Inflammatory macrophage treated with lipopolysaccharide for 1 hour (primary cell): ENCODE measurements at regions not wholly inside any gene's neighbourhood (a gene's known extent, or its start where the extent isn't known, plus 50 kb on each side); places are given as distances from the start of the nearest gene placed in this dataset.
"Not testable (repeated sequence)": the region's sequence is repeated elsewhere in the genome, so short reads cannot be mapped to it uniquely, and the experiment has no call there.

ENCODE experiments used
- DNase-seq, 2 donors: peaks; one replicate each; pipeline ENCODE4 v3.0.0-alpha.2; 2020 to 2022

DNA sequence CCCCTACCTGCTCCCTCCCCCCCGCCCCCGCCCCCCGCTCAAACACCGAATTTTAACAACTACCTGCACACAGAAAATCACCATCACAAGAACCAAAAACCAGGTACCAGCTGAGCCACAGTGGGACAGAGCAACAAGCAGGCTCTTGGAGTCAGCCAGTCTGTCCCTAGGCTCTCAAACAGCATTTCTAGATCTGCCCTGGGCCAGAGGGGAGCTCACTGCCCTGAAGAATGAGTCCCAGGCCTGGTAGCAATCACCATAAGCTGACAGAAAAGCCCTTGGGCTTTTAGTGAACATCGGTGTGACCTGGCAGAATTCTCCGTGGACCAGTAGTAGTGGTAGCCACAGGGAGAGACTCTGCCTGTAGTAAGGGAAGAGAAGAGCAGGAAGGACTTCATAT lies 58.3 kb downstream of the C11orf87 start:
- no peak for DNase-seq

DNA sequence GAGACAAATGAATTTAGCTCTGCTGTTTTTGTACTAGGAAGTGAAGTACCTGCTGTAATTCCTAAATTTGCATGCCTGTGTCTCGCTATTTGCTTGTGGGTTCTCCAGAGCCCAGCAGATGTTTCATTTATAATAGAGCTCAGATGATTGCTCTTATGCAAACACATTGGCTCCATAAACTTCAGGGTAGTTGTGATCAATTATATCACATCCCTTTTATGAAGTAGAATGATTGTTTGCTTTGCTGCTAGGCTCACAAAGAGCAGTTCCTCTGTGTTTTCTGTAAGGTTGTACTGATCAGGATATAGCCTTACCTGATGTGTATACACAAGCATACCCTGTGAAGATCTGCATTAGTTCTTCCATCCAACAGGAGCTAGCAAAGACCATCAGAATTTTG lies 64.1 kb downstream of the C11orf87 start:
- DNase-seq = no peak

DNA sequence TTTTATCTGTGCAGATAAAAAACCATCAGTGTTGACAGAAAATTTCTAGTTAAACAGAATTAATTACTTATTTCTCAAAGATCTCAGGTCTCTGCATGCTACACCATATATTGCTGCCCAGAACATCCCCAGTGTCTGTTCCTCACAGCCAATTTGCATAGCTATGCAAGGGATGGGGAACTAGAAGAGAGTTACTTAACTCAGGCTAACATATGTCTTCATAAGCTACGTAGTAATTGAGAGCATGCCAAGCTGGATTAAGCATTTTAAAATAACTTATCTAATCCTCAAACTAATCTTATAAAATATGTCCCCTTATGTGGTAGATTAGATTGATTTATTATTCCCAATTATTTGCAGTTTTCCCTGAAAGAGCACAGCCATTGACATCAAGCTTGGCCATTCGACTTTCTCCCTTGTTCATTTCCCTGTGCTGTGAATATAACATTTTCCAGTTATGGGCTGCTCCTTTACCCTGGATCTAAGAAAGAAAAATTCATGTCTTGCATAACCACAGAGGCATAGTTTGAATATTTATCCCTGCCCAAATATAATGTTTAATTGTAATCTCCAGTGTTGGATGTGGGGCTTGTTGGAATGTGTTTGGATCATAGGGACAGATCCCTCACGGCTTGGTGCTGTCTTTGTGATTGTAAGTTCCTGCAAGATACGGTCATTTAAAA lies 69.1 kb downstream of the C11orf87 start:
- peak in 1 of 2 donors; percentile 1 for DNase-seq

DNA sequence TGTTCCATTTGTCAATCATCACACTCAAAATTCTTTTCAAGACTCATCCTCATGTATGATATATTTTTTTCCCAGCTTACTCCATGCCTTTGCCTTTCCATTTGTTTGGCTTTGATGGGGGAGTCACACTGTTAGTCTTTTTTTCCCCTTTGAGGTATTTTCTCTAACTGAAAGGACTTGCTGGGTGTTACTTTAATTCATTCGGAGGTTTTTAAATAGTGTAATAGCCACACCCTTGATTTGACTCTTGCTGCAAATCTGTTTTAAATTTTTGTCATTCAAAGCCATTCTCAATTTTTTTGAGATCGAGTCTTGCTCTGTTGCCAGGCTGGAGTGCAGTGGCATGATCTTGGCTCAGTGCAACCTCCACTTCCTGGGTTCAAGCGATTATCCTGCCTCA lies 84.1 kb downstream of the C11orf87 start:
- no peak for DNase-seq

DNA sequence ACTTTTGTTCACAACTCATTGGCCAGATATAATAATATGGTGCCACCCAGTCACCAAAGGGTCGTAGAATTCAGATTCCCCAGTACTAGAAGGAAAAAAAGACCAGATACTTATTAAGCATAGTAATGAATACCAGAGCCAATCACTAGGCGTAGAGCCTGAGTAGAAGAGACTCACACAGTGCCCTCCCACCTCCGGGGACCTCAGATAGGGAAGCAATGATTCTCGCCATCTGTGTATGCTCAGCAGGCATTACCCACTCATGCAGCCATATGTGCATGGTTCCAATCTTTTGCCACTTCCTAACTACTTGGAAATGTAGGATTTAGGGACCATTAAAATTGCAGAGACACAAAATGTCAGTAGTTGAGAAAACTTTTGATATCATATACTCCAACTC lies 85.3 kb downstream of the C11orf87 start:
- no peak for DNase-seq

DNA sequence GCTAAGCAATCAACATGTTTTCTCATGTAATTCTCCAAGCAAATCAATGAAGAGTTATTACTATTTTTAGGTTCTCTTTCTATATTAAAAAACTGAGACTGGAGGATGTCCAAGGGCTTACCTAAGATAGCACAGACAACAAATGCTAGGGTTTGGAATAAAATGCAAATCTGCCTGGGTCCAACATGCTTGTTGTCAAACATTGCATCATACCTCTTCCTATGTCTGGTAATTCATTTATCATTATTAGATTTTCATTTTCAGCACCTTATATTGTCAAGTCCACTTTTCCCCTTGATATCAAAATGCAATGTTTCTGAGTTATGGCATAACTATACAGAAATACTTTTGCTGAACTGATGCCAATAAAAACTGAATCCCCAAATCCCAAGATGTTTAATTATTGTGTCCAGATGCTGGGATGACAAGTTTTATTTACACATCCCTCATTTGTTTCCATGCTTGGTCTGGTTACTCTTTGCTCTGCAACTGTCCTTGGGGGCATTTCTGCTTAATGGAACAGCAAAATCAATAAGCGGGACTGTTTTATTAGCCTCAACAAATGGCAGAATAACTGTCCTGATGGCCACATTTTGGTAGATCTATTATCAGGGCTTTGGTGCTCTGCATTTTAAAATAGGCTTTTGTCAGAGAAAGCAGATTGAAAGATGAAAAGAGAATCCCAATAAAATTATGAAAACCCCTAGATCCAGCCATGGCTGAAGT lies 86.0 kb downstream of the C11orf87 start:
- DNase-seq = no peak

DNA sequence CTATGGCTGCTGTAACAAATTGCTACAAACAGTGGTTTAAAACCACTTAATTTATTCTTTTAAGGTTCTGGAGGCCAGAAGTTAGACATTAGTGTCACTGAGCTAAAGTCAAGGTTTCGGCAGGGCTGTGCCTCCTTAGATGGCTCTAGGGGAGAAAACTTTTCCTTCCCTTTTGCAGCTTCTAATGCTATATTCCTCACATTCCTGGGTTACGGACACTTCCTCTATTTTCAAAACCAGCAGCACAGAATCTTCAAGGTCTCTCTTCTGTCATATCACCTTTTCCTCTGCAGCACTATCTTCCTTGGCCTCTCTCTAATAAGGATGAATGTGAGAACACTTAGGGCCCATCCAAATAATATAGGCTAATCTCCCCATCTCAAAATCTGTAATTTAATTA lies 87.0 kb downstream of the C11orf87 start:
- DNase-seq = no peak

DNA sequence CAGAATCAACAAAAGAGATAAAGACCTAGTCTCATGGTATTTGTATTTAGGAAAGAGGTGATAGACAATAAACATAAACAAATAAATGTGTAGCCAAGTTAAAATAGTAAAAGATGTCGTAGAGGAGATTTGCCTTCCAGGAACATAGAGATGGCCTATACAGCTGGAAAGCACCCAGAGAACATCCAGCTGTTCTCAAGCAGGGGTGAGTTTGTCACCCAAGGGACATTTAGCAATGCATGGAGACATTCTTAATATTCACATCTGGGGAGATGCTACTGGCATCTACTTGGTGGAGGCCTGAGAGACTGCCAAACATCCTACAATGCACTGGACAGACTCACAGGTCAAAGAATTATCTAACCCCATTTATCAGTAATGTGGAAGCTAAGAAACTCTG lies 88.3 kb downstream of the C11orf87 start:
- DNase-seq = no peak

DNA sequence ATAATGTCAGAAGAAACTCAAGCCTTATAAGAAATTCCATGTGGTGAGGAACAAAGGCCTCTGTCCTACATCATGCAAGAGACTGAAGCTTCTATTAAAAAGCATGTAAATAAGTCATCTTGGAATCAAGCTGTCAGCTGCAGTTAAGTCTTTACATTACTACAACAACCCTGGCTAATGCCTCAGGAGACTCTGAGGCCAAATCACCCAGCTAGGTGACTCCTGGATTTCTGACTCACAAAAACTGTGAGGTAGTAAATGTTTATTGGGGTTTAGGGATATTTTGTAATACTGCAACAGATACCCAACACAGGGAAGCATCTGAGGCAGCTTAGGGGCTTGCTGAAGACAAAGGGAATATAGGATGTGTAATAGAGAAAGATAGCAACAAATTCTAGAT lies 89.6 kb downstream of the C11orf87 start:
- DNase-seq = no peak

DNA sequence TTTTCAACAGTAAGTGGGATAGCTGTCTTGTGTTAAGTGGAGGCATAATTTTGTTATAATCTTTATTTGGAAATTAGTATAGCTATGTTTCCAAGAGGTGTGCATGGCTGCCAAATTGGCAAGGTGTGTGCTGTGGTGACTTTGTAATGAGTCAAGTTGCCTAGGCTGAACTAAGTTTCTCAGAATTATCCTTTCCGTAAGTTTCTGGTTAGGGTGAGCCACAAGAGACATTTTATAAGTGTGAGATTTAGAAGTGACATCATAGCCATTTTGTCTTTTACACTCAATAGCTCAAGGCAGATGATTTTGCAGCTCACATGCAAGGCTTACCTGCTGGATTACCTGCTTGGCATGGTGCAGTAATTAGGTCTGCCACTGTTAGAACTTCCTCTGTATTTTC lies 90.3 kb downstream of the C11orf87 start:
- DNase-seq = no peak

DNA sequence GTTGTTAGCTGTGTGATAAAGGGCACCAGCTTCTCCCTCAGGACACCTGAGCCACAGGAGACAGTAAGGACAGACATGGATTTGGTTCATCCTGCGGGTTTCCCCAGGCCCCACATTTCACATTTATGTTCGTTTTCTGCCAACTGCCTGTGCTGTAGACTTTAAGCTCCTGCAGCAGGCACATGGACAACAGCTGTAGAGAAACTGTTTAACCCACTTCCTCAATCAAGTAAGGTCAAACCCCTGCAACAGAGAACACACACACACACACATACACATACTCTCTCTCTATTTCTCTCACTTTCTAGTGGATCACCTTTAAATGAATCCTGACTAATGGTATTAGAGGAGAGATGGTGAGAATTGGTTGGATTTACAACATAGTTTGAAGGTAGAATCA lies 90.7 kb downstream of the C11orf87 start:
- DNase-seq = no peak

DNA sequence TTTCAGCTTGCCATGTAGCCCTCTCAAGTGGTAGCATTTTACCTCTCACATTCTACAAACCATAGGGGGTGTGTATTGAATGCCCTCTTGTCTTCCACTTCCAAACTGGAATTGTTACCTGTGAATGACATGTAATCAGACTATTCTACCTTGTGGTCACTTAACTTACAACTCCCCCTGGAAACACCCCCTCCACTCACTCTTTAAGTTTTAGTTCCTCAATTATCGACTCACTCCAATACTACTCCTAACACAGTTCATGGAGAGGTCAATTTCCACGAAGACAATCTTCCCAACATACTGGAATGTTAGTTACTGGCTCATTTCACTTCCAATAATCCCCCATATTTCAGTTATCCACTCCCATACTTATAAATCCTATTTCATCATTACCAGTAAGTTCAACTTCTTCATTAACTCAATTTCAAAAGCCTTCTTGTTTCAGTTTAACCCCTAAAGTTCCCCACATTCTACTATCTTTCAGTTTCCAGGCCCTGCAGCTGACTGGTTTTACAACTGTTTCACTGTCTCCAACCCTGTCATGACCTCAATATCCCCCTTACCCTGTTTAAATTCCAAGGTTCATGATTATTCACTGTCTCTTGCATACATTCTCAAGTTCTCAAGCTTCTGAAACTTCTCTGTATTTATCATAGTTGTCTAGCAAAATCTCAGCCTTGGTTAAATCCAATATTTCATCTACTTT lies 92.5 kb downstream of the C11orf87 start:
- DNase-seq = no peak

DNA sequence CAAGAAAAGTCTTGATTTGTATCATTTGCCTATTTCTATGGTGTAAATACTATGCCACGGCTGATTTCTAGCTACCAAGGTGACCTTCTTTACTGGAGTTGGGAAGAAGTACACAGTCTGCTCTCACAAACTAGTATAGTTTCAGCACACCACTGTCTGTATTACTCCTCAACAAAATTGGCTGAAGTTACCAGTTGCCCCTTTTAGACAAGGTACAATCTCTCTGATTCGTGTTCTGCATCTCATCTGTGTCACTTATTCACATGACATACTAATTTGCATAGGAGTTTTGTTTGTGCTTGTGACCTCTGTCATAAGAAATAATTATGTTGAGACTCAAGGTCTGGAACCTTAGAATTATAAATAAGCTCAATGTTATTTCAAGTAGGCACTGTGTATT lies 97.3 kb downstream of the C11orf87 start:
- no peak for DNase-seq

DNA sequence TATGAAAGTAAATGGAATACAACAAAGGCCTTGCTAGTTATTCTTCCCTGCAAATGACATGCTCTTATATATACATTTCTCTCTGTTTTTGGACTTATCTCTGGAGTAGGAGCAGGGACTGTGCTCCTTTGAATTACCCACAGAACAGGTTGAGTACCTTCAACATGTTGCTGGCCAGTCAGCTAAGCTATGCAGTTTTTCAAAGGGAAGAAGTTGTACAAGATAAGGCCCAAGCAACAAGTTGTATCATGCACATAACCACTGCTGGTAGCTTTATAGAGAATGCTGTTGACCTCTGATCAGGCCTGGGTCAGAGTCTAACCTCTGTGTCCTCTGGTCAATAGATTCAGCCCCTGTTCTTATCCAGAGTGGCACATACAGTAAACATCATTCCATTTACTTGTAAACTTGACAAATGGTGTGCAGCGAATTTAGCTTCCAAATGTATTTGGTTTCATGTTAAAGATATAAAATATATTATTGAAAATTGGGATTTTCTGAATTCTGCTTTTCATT lies 99.6 kb downstream of the C11orf87 start:
- no peak for DNase-seq

DNA sequence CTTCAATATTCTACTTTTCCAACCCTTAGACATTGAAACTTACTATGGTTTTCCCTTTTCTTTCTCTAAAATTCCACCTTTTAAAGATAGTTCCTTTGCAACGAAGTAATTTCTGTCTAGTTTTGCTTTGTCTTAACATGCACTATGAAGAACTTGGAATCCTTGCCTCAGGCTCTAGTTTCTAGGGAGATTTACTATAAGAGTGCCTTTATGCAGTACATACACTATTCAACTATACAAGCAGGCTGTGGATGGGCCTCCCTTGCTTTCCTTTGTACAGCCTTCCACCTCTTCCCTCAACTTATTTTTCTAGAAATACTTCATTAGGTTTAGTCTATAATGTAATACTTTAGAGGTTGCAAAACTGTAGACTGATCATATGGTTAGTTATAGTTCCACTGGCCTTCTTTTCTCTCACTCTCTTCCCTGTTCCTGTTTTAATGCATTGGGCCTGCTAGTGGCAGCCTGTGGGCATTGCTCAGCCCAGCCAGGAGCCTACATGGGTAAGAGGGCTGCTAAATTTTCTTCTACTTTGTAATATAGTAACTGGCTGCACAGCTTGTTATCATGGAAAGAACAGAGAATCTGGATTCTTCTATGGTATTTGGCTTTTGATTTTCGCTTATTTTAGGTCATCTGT lies 100.2 kb downstream of the C11orf87 start:
- DNase-seq = no peak

DNA sequence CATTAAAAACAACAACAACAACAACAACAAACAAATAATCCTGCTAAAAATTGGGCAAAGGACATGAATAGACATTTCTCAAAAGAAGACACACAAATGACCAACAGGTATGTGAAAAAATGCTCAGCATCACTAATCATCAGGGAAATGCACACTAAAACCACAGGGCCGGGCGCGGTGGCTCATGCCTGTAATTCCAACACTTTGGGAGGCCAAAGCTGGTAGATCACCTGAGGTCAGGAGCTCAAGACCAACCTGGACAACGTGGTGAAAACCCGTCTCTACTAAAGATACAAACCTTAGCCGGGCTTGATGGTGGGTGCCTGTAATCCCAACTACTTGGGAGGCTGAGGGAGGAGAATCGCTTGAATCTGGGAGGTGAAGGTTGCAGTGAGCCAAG lies 103.6 kb downstream of the C11orf87 start:
- DNase-seq = not testable (repeated sequence)

DNA sequence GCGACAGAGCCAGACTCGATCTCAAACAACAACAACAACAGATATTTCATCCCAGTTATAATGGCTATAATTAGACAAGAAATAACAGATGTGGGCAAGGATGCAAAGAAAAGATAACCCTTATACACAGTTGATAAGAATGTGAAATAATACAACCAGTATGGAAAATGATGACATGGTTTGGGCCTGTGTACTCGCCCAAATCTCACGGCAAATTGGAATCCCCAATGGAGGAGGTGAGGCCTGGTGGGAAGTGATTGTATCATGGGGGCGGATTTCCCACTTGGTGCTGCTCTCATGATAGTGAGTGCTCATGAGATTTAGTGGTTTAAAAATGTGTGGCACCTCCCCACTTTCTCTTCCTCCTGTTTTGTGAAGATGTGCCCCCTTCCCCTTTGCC lies 104.1 kb downstream of the C11orf87 start:
- no peak for DNase-seq

DNA sequence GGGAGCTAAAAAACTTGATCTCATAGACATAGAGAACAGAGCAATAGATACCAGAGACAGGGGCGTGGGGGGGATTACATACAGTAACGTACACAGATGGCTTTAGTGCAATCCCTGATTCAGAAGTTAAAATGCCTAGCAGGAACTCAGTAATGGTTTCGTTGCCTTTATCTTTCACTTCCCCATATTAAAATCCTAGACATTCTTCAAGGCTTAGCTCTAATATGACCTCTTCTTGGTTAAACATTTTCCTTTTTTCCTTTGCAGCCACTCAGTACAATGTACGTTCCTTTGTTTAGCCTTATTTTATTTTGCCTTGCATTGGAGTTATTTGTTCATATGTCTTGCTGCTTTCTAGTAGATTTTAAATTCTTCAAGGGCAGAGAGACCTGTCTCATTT lies 104.9 kb downstream of the C11orf87 start:
- no peak for DNase-seq

DNA sequence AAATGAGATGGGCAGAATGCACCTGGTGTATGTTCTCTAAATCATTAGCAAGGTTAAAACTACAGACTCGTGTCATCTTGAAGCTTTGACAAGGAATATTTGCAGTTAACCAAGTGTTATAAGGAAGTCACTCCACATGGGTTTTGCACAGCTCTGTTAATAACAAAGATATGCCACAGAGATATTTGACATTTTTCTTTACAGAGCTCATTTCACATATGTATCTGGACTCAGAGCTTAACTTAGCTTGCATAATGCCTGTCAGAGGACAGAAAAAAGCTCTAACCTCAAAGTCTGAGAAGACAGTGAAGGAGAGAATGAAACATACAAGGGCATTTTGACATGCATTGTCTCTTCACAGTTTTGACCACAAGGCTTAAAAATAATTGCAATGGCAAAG lies 105.5 kb downstream of the C11orf87 start:
- no peak for DNase-seq

DNA sequence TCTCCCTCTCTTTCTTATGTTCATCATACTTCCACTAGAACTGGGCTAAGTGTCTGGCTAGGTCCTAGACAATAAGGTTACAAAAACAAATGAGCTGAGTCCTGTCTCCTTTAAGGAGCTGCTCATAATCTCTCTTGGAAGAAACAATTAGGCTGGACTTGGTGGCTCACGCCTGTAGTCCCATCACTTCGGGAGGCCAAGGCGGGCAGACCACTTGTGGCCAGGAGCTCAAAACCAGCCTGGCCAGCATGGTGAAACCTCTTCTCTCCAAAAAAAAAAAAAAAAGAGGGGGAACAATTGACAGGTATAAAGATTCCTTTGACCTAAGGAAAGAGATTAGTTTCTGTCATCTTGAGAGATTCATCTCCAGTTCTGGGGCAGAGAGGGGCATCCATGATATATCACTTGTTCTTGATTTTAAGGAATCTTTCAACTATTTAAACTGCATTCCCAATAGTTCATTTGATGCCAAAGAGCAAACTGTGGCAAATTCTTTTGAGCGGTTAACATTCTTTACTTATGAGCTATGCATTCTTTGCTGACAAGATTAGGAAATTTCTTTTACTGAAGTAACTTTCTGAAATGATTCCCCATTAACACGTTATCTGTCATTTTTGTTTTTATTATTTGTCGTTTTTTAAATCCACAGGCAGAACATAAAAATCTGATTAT lies 125.5 kb downstream of the C11orf87 start:
- DNase-seq = no peak

DNA sequence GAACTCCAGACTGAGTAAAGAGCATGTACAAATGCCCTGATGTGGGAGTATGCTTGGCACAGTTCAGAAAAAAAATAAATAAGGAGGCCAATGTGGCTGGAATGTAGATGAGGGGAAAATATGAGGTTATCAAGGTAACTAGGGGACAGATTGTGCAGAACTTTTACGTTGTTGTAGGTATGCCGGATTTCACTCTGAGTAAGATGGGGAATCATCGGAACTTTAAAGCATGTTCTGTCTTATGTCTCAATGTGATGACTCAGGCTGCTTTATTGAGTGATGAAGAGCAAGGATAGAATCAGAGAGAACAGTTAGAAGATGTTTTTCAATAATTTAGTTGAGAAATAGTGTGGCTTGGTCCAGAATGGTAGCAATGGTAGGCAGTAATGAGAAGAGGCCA lies 130.4 kb downstream of the C11orf87 start:
- DNase-seq = no peak

DNA sequence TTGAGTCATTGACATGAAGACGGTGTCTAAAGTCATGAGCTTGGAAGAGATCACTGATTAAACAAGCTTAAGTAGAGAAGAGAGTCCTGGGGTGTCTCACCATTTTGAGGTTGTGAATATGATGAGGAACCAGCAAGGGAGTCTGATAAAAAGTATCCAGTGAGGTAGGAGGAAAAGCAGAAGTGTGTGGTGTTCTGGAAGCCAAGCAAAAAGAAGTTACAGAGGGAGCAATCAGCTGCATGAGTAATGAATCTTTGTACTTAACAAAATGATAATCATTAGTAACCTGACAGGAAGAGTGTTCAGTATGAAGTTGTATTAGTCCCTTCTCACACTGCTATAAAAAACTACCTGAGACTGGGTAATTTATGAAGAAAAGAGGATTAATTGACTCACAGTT lies 131.3 kb downstream of the C11orf87 start:
- no peak for DNase-seq

DNA sequence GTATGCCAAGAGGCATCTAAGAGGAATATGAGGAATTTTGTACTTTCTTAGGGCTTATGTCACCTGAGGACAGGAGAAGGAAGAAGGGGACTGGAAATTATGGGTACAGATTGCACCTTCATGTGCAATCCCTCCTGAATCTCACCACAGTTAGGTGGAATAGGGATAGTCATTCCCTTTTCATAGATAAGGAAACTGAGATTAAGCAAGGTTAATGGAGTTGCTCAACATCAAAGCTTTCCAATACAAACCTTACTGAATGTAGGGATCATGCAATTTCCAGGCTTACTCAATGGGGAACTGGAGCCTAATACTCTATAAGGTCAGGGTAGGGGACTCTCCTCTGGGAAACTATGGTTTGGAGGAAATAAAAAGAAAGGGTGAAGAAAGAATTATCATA lies 133.0 kb downstream of the C11orf87 start:
- no peak for DNase-seq
